ENCODE measurements at regions not wholly inside any gene's neighbourhood (a gene's known extent, or its start where the extent isn't known, plus 50 kb on each side); places are given as distances from the start of the nearest gene placed in this dataset.
"Not testable (repeated sequence)": the region's sequence is repeated elsewhere in the genome, so short reads cannot be mapped to it uniquely, and the experiment has no call there.

- DNase-seq (ENCODE audit: low spot score): no peak
Observed at GRCh38 chr5:168132241-168132641, 159.2 kb upstream of the WWC1 start.

- no peak for DNase-seq (ENCODE audit: low spot score)
Observed at GRCh38 chr5:168135897-168136296, 155.5 kb upstream of the WWC1 start.

- peak; percentile 57 for DNase-seq (ENCODE audit: low spot score)
Observed at GRCh38 chr5:168136340-168136739, 155.1 kb upstream of the WWC1 start.

GRCh38 chr5:168137265-168137664 is 154.2 kb upstream of the WWC1 start:
- DNase-seq (ENCODE audit: low spot score): no peak

- DNase-seq (ENCODE audit: low spot score): no peak
Observed at GRCh38 chr5:168140241-168140640, 151.2 kb upstream of the WWC1 start.

- no peak for DNase-seq (ENCODE audit: low spot score)
Observed at GRCh38 chr5:168142402-168142801, 149.0 kb upstream of the WWC1 start.

GRCh38 chr5:168143521-168143920 is 147.9 kb upstream of the WWC1 start:
- not testable (repeated sequence) for DNase-seq (ENCODE audit: low spot score)

- DNase-seq (ENCODE audit: low spot score): no peak
Observed at GRCh38 chr5:168147106-168147505, 144.3 kb upstream of the WWC1 start.

GRCh38 chr5:168147568-168148360 is 143.7 kb upstream of the WWC1 start:
- DNase-seq (ENCODE audit: low spot score): no peak

- no peak for DNase-seq (ENCODE audit: low spot score)
Observed at GRCh38 chr5:168151041-168151440, 140.4 kb upstream of the WWC1 start.

GRCh38 chr5:168152660-168153059 is 138.8 kb upstream of the WWC1 start:
- no peak for DNase-seq (ENCODE audit: low spot score)

GRCh38 chr5:168153263-168153875 is 138.1 kb upstream of the WWC1 start:
- no peak for DNase-seq (ENCODE audit: low spot score)

- DNase-seq (ENCODE audit: low spot score): no peak
Observed at GRCh38 chr5:168153876-168154270, 137.6 kb upstream of the WWC1 start.

- DNase-seq (ENCODE audit: low spot score): no peak
Observed at GRCh38 chr5:168155585-168155984, 135.9 kb upstream of the WWC1 start.

- no peak for DNase-seq (ENCODE audit: low spot score)
Observed at GRCh38 chr5:168156170-168156569, 135.3 kb upstream of the WWC1 start.

- no peak for DNase-seq (ENCODE audit: low spot score)
Observed at GRCh38 chr5:168157141-168157540, 134.3 kb upstream of the WWC1 start.

- DNase-seq (ENCODE audit: low spot score): no peak
Observed at GRCh38 chr5:168159425-168159824, 132.0 kb upstream of the WWC1 start.

- no peak for DNase-seq (ENCODE audit: low spot score)
Observed at GRCh38 chr5:168162464-168162863, 129.0 kb upstream of the WWC1 start.

GRCh38 chr5:168163966-168164365 is 127.5 kb upstream of the WWC1 start:
- DNase-seq (ENCODE audit: low spot score): no peak

- DNase-seq (ENCODE audit: low spot score): no peak
Observed at GRCh38 chr5:168165221-168165914, 126.1 kb upstream of the WWC1 start.

GRCh38 chr5:168165977-168166376 is 125.5 kb upstream of the WWC1 start:
- DNase-seq (ENCODE audit: low spot score): no peak

- DNase-seq (ENCODE audit: low spot score): no peak
Observed at GRCh38 chr5:168167338-168167737, 124.1 kb upstream of the WWC1 start.

Measured in HuH-7.5 (cell line).